Inferior parietal cortex (tissue), 1 donor: ENCODE measurements at regions not wholly inside any gene's neighbourhood (a gene's known extent, or its start where the extent isn't known, plus 50 kb on each side); places are given as distances from the start of the nearest gene placed in this dataset.
A peak's percentile ranks its signal among the peaks of the same experiment; 100 is the strongest.

Experiments used
- DNase-seq: peaks from one replicate; pipeline ENCODE4 v3.0.0-alpha.2; 2016; ENCODE audit errors: extremely low spot score

DNA sequence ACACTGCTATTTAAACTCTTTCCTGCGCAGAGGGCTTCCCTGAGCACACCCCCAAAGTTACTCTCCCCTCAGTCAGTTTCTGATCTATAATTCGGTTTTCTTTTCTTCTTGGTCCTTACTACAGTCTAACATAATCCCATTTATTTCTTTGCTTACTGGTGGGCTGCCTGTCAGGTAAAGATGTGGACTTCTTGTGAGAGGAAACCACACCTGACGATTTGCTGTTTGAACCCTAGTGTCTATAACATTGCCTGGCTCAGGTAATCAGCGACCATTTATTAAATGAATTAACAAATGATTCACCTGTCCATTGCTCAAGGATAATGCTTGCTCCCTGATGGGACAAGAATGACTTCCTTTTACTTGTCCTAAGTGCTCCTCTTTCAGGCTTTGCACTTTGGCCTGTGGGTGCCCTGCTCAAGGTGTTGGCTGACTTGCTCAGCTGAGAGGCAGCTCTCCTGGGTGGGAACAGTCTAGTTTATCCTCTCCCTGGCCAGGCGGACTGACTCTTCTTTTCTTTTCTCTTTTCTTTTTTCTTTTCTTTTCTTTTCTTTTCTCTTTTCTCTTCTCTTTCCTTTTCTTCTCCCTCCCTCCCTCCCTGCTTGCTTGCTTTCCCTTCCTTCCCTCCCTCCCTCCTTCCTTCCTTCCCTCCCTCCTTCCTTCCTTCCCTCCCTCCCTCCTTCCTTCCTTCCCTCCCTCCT is 233.1 kb downstream of the BCAS1 start:
- no peak for DNase-seq

DNA sequence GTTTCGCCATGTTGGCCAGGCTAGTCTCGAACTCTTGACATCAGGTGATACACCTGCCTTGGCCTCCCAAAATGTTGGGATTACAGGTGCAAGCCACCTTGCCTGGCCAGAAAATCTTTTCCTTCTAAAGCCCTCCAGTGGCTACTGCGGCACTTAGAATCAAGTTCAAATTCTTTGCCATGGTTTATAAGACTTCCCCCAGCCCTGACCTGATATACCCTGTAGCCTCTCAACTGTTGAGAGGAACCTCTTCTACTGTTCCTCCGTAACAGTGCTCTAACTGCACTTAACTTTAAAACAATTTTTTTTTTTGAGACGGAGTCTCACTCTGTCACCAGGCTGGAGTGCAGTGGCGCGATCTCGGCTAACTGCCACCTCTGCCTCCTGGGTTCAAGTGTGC is 235.6 kb downstream of the BCAS1 start:
- DNase-seq, result no peak

GRCh38 chr20:53834062-53834442 is 236.3 kb downstream of the BCAS1 start:
- DNase-seq, result no peak

- no peak for DNase-seq
These were observed 236.9 kb downstream of the BCAS1 start for GRCh38 chr20:53833333-53834061.

DNA sequence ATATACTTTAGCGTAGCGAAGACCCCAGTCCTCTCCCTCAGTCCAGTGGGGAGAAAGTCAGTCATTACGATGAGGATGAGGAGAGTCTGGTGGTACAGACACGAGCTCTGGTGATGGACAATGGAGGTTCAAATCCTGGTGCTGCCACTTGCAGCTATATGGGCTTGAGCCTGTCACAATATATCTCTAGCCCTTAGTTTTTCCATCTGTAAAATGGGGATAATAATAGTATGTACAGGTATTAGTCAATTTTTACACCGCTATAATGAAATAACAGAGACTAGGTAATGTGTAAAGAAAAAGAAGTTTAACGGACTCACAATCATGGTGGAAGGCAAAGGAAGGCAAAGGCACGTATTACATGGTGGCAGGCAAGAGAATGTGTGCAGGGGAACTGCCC is 237.9 kb downstream of the BCAS1 start:
- DNase-seq, result no peak

GRCh38 chr20:53831812-53832211 is 238.2 kb upstream of the ZNF217 start:
- DNase-seq, result no peak

DNA sequence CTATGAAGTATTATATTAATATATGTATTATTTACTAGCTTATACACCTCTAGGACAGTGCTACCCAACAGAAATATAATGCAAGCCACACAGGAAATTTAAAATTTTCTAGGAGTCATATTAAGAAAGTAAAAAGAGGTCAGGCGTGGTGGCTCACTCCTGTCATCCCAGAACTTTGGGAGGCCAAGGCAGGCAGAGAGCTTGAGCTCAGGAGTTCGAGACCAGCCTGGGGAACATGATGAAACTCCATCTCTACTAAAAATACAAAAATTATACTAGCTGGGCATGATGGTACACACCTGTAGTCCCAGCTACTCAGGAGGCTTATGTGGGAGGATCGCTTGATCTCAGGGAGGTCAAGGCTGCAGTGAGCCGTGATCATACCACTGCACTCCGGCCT is 237.6 kb upstream of the ZNF217 start:
- no peak for DNase-seq

DNA sequence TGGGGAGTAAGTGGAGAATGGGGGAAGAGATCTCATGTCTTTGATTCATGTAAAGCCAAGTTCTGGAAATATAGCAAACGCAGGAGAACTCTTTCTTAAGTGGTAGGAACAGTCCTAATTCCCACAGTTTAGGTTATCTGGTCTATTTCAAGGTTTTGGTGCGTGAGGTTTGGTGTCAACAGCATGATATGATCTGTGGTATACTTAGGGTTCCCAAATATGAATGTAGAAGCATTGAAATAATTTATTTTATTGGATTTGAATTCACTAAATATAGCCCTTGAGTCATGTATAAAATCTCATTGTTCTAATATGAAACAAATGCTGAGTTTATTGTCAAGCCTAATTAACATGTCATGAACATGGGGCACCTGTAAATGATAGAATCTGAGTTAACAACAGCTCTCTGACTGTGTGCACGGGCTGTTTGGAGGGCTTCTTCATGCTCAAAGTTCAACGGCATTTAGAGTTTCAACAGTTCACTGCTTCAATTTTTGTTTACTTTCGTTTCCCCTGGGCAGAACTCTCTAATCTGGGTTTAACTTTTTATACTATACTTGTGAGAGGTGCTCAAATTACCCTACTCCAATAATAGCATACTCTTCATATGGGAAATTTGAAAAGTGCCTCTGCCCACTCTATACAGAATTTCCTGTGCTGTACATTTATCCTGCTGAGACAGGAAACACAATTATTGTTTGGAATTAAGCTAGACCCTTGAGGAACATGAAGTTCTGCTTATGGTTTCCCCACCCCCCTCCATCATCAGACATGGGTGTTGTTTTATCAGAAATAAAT is 236.3 kb upstream of the ZNF217 start:
- DNase-seq, result no peak

DNA sequence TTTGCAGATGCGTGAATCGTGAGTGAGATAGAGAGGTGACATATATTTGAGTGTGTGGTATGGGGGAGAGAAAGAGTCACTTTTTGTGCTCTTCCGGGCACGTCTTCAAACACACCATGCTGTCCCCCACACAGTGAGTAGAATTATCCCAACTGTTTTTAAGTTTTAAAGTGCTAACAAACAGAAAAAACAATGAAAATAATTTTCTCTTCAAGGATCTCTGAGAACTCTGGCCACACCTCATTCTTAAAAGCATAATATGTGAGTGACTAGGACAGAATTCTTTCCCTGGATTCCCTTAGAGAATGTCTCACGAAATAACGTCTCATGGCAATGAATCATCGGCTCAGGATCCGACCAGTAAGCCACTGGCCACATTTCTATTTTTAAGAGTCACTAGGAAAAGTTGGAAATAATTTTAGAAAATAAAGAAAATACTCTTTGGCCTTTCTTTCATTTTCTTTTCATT is 235.7 kb upstream of the ZNF217 start:
- DNase-seq, result no peak

GRCh38 chr20:53828682-53829254 is 235.1 kb upstream of the ZNF217 start:
- peak; percentile 38 for DNase-seq

DNA sequence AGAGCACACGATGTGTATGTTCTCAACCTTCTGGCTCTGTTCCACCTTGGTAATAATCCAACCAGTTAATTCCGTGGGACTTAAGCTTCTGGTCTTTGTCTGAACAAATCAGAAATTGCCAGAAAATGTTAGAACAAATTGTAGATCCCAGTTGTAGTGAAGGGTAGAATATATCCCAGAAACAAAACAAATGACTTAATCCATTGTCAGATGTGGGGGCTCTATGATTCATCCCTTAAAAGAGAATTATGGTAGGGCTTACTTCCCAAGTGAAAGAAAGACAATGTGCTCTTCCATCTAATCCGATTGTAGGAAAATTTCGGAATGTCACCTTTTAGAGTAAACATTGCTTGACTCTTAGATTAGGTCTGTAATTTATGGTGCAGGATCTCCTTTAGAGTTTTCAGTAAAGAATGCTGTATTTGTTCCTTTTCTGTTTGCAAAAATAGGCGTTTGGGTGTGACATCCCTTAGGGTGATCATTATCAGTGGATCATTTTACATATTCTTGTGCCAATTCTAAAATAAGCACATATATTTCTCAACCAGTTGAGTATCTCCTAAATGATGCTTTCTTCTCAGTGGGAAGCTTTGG is 234.5 kb upstream of the ZNF217 start:
- DNase-seq, result no peak

GRCh38 chr20:53827292-53828087 is 233.9 kb upstream of the ZNF217 start:
- DNase-seq, result no peak

DNA sequence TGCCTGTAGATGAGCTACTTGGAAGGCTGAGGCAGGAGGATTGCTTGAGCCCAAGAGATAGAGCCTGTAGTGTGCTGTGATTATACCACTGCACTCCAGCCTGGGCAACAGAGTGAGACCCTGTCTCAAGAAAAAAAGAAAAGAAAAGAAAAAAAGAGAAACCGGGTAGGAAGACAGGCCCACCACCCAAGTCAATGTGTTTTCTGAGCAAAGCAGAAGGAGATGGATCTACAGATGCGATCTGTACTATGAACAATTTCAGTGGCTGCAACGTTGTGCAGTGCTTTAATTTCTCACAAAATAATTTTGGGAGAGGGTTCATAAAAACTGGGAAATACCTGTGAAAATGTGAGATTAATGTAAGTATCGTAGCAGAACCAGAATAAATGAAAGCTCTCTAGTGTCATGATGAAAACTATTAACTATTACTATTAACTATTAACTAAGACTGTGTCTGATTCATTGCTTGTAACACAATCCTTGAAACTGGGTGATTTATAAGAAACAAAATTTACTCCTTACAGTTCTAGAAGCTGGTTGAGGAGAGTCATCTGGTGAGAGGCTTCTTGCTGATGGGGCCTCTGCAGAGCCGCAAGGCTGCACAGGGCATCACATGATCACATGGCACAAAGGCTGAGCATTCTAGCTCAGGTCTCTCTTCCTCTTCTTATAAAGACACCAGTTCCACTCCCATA is 233.1 kb upstream of the ZNF217 start:
- DNase-seq, result no peak

GRCh38 chr20:53826090-53826489 is 232.5 kb upstream of the ZNF217 start:
- no peak for DNase-seq

DNA sequence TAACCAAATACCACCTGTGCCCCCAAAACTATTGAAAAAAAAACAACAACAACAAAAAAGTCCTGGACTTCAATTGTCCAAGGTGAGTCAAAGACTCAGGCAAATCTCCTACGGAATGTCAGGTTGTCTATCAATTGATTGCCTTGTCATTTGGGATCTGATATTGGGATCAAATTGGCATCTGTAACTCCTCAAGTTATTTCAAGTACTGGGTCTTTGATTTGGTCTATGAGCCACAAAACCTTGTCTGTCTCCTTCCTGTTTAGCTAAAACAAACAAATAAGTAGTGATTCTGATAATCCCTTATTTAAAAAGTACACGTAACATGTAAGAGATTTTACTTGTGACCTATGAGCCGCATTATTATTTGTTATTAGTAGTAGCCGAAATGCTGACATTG is 231.6 kb upstream of the ZNF217 start:
- no peak for DNase-seq

GRCh38 chr20:53824779-53825178 is 231.1 kb upstream of the ZNF217 start:
- DNase-seq, result no peak

DNA sequence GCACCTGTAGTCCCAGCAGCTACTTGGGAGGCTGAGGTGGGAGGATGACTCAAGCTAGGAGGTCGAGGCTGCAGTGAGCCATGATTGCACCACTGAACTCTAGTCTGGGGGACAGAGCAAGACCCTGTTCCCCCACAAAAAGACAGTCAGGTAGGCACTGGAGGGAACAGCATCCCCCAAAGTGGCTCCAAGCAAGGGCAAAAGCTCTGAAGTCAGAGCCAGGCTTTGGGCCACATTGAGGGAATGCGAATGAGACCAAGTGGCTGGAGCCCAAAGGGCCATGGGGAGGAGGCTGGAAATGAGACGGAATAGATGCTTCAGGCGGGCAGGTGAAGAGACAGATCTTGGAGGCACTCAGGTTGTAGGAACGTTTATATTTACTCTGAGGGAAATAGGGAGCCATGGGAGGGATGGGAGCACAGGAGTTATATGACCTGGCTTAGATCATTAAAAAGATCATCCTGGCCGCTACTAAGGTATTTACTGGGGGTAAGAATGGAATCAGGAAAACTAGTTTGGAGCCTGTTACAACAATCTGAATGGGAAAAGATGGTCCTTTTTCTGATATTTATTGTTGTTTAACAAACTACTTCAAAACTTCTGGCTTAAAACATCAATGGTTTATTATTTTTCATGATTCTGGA is 229.6 kb upstream of the ZNF217 start:
- no peak for DNase-seq

DNA sequence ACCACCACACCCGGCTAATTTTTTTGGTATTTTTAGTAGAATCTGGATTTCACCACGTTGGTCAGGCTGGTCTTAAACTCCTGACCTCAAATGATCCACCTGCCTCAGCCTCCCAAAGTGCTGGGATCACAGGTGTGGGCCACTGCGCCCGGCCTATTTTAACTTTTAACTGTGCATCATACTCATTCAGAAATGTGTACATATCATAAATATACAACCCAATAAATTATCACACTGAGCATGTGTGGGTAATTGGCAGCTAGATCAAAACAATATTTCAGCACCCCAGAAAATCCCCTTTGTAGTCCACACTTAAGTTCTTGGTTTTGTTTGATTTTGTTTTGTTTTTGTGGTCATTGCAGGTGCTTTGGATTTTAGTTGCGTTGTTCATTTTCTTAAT is 228.9 kb upstream of the ZNF217 start:
- DNase-seq, result no peak

GRCh38 chr20:53819973-53820451 is 226.4 kb upstream of the ZNF217 start:
- DNase-seq, result no peak
